GM12878 (cell line): ENCODE measurements at regions not wholly inside any gene's neighbourhood (a gene's known extent, or its start where the extent isn't known, plus 50 kb on each side); places are given as distances from the start of the nearest gene placed in this dataset.

Source experiments
- ATAC-seq: fragments of 200-7000 bp; cut with Tn5 transposase; 3 replicates; pipeline ENCODE4 v1.9.1; 2020; ENCODE audit warnings: mild to moderate bottlenecking, moderate library complexity
- BruUV-seq: library from RNA; stranded (reverse); fragments of 400-500 nt; replicated peaks from 2 replicates; lab custom pipeline; 2021; lab: Mats Ljungman, UMichigan
- CTCF ChIA-PET: fragments of 300-600 bp; sonication (Branson Sonifier 250); formaldehyde crosslinking; extraction: SDS; loops from one replicate; lab custom pipeline; 2021; ENCODE audit warnings: inconsistent platforms; lab: Yijun Ruan, JAX
- POLR2A ChIA-PET: fragments of 350-600 bp; formaldehyde crosslinking; extraction: SDS; loops from one replicate; lab custom pipeline; 2021; ENCODE audit warnings: inconsistent platforms; lab: Charles Lee
- RAD21 ChIA-PET: fragments of 300-600 bp; sonication (Branson Sonifier 250); formaldehyde crosslinking; loops from one replicate; lab custom pipeline; 2023; ENCODE audit warnings: antibody characterized with exemption; ENCODE audit not compliant: unreplicated experiment; lab: Charles Lee
- SMC1A ChIA-PET: fragments of 300-600 bp; sonication (Branson Sonifier 250); formaldehyde crosslinking; loops from one replicate; lab custom pipeline; 2023; ENCODE audit not compliant: unreplicated experiment, uncharacterized antibody; lab: Charles Lee
- DNase-seq: peaks from one replicate; pipeline ENCODE4 v3.0.0-alpha.2; 2011; ENCODE audit warnings: low read depth, low spot score
- FAIRE-seq: peaks from 3 replicates; lab custom pipeline; 2011; peaks lifted over from hg19 to GRCh38; lab: Jason Lieb, UNC
- H2AFZ ChIP-seq: 2 replicates; pipeline ENCODE4 v1.6.0; 2011; ENCODE audit warnings: low read depth, low read length, control low read depth; ENCODE audit not compliant: control insufficient read depth
- H3K27ac ChIP-seq: 2 replicates; pipeline ENCODE4 v1.5.1; 2011; ENCODE audit warnings: control low read depth; ENCODE audit not compliant: control insufficient read depth, insufficient read depth
- H3K27me3 ChIP-seq, 2 experiments: replicated peaks in 1 of 2; 2 replicates each; pipeline versions ENCODE4 v1.6.0 to v1.6.1; 2011; ENCODE audit warnings: low read length in 1 of 2; ENCODE audit not compliant: control insufficient read depth in 2 of 2, insufficient read depth in 2 of 2
- H3K36me3 ChIP-seq, 2 experiments: 2 replicates each; pipeline ENCODE4 v1.5.1; 2011; ENCODE audit warnings: low read length in 1 of 2; ENCODE audit not compliant: control insufficient read depth in 2 of 2, insufficient read depth in 2 of 2
- H3K4me1 ChIP-seq: 2 replicates; pipeline ENCODE4 v1.6.1; 2011; ENCODE audit warnings: mild to moderate bottlenecking, low read length, moderate library complexity, mixed read lengths; ENCODE audit not compliant: control insufficient read depth, insufficient read depth
- H3K4me2 ChIP-seq: 2 replicates; pipeline ENCODE4 v1.6.0; 2011; ENCODE audit warnings: control low read depth; ENCODE audit not compliant: control insufficient read depth, insufficient read depth
- H3K4me3 ChIP-seq: fragments of 200-600 bp; sonication (generic); 2 replicates; pipeline ENCODE4 v1.5.1; 2016
- H3K79me2 ChIP-seq: 2 replicates; pipeline ENCODE4 v1.6.0; 2011; ENCODE audit warnings: low read length; ENCODE audit not compliant: control insufficient read depth, insufficient read depth
- H3K9ac ChIP-seq: 2 replicates; pipeline ENCODE4 v1.8.0; 2011; ENCODE audit warnings: low read length, control low read depth, mixed read lengths; ENCODE audit not compliant: control insufficient read depth, insufficient read depth
- H3K9me3 ChIP-seq: replicated peaks from 3 replicates; pipeline ENCODE4 v1.5.1; 2011; ENCODE audit warnings: mild to moderate bottlenecking, low read length; ENCODE audit not compliant: control insufficient read depth, insufficient read depth
- H4K20me1 ChIP-seq: 2 replicates; pipeline ENCODE4 v1.6.0; 2011; ENCODE audit not compliant: control insufficient read depth, insufficient read depth
- ATF7 ChIP-seq: fragments of 450-650 bp; IDR thresholded peaks from 2 replicates; pipeline ENCODE4 v1.6.1; 2016; ENCODE audit warnings: low read depth, mild to moderate bottlenecking
- DPF2 ChIP-seq: fragments of 450-650 bp; IDR thresholded peaks from 2 replicates; pipeline ENCODE4 v1.6.1; 2017; ENCODE audit warnings: mild to moderate bottlenecking
- ETV6 ChIP-seq, 2 experiments: fragments of 450-650 bp in 1 of 2; IDR thresholded peaks in 1 of 2; conservative IDR thresholded peaks in 1 of 2; 2 replicates each; pipeline ENCODE4 v1.6.1; 2014; ENCODE audit warnings: antibody characterized with exemption in 1 of 2, borderline replicate concordance in 1 of 2, low read depth in 1 of 2, mild to moderate bottlenecking in 1 of 2, moderate library complexity in 1 of 2
- FOS ChIP-seq: IDR thresholded peaks from 3 replicates; pipeline ENCODE4 v1.6.1; 2011; ENCODE audit warnings: borderline replicate concordance; ENCODE audit not compliant: insufficient read length; ENCODE audit errors: extremely low read depth
- HDAC2 ChIP-seq: fragments of 200-600 bp; sonication (generic); IDR thresholded peaks from 2 replicates; pipeline ENCODE4 v1.6.1; 2017
- MTA2 ChIP-seq: fragments of 450-650 bp; IDR thresholded peaks from 2 replicates; pipeline ENCODE4 v1.6.1; 2016; ENCODE audit warnings: low read depth, mild to moderate bottlenecking, moderate library complexity
- MTA3 ChIP-seq: IDR thresholded peaks from 2 replicates; pipeline ENCODE4 v1.6.1; 2012; ENCODE audit warnings: low read length, inconsistent platforms, borderline replicate concordance
- NFXL1 ChIP-seq: fragments of 450-650 bp; IDR thresholded peaks from 2 replicates; pipeline ENCODE4 v1.6.1; 2017; ENCODE audit warnings: antibody characterized with exemption, mild to moderate bottlenecking, borderline replicate concordance
- NR2C1 ChIP-seq: fragments of 450-650 bp; IDR thresholded peaks from 2 replicates; pipeline ENCODE4 v1.6.1; 2017; ENCODE audit warnings: antibody characterized with exemption, mild to moderate bottlenecking, moderate library complexity
- PBX3 ChIP-seq: IDR thresholded peaks from 2 replicates; pipeline ENCODE4 v1.6.1; 2011; ENCODE audit warnings: mild to moderate bottlenecking, low read depth, low read length, moderate library complexity; ENCODE audit not compliant: insufficient replicate concordance
- PRDM15 ChIP-seq: fragments of 450-650 bp; formaldehyde crosslinking; IDR thresholded peaks from 2 replicates; pipeline ENCODE4 v1.4.0; 2020; ENCODE audit warnings: mild to moderate bottlenecking, moderate library complexity
- RCOR1 ChIP-seq: conservative IDR thresholded peaks from 2 replicates; pipeline ENCODE4 v1.6.1; 2012; ENCODE audit warnings: low read depth, low read length, improper control_type of control experiment
- RELA ChIP-seq: fragments of 450-650 bp; IDR thresholded peaks from 2 replicates; pipeline ENCODE4 v1.8.0; 2014; ENCODE audit warnings: borderline replicate concordance; ENCODE audit not compliant: partially characterized antibody
- ZBED1 ChIP-seq: IDR thresholded peaks from 2 replicates; pipeline ENCODE4 v1.6.1; 2016; ENCODE audit warnings: borderline replicate concordance
- ZNF217 ChIP-seq: fragments of 450-650 bp; IDR thresholded peaks from 2 replicates; pipeline ENCODE4 v1.6.1; 2017; ENCODE audit warnings: antibody characterized with exemption, mild to moderate bottlenecking
- ZNF687 ChIP-seq: fragments of 450-650 bp; IDR thresholded peaks from 2 replicates; pipeline ENCODE4 v1.6.1; 2017; ENCODE audit warnings: mild to moderate bottlenecking, moderate library complexity
- WGBS: methylation state at CpG from one replicate; pipeline ENCODE4 v1.1.6; 2016; ENCODE audit warnings: low lambda C conversion rate; ENCODE audit not compliant: insufficient replicate concordance, insufficient coverage; ENCODE audit errors: missing lambda C conversion rate; 5-methylcytosine and 5-hydroxymethylcytosine counted together
- in situ Hi-C: fragments of 300-500 bp; cut with MboI; formaldehyde crosslinking; loops from 9 replicates; pipeline ENCODE4 v1.14.3; 2018; ENCODE audit warnings: mixed read lengths
- intact Hi-C: fragments of 100-400 bp; cut with micrococcal nuclease; formaldehyde crosslinking; loops from one replicate; pipeline ENCODE4 v1.14.2; 2022; ENCODE audit not compliant: unreplicated experiment

GRCh38 chr14:98415766-98416165 lies 856.2 kb downstream of the BCL11B start:
- Histone ChIP-seq H3K4me3 (no peak overlapping the region), H3K79me2 (no peaks in the 10 kb centered on the region), H3K9ac (no peak overlapping the region), H3K27ac (no peak overlapping the region), H3K36me3 (no peaks in the 10 kb centered on the region), H3K4me2 (no peak overlapping the region), H3K27me3 (no peaks in the 10 kb centered on the region), H2AFZ (no peak overlapping the region), H3K9me3 (no peaks in the 10 kb centered on the region; the same call in 2 of the 3 replicates), H4K20me1 (no peaks in the 10 kb centered on the region), H3K4me1 (no peaks in the 10 kb centered on the region)
- POLR2A ChIA-PET, result interaction anchor here (1.1 kb wide), 1 partner anchor 11 kb away, joined by 4 read pairs; no protein-coding TSS in a partner anchor
- no TSS peak for BruUV-seq
- DNase-seq, result no peak
- 30% methylated on average over 6 of the region's 6 CpGs for WGBS
- intact Hi-C loops, result no loop called here
- CTCF ChIA-PET, result no interaction called here
- ATAC-seq, result no peak
- RAD21 ChIA-PET, result interaction anchor here (0.9 kb wide), 1 partner anchor 278 kb away, joined by 3 read pairs; no protein-coding TSS in a partner anchor
- SMC1A ChIA-PET, result interaction anchor here (0.6 kb wide), 1 partner anchor 68 kb away, joined by 3 read pairs; no protein-coding TSS in a partner anchor
- no peak for FAIRE-seq
- in situ Hi-C loops, result no loop called here
- TF ChIP-seq DPF2 (no peak), PBX3 (no peak), HDAC2 (no peak), ZNF217 (no peak), RELA (no peak), NFXL1 (no peak), ETV6 (conservative IDR thresholded peaks at IDR 0.05 in 1 of 2, IDR thresholded peaks at IDR 0.05 in 1 of 2; ENCODE audit: borderline replicate concordance in 1 of 2, low read depth in 1 of 2) (no peak), NR2C1 (no peak), MTA3 (no peak), ATF7 (no peak), FOS (no peak), PRDM15 (no peak), ZBED1 (no peak), RCOR1 (no peak), ZNF687 (no peak), MTA2 (no peak)
